DOHH2 (cell line): ENCODE measurements at regions not wholly inside any gene's neighbourhood (a gene's known extent, or its start where the extent isn't known, plus 50 kb on each side); places are given as distances from the start of the nearest gene placed in this dataset.

Experiments
- EZH2phosphoT487 ChIP-seq: fragments of 200-600 bp; sonication (generic); IDR thresholded peaks from 2 replicates; pipeline ENCODE4 v1.6.1; 2017; ENCODE audit warnings: borderline replicate concordance, mild to moderate bottlenecking, antibody characterized with exemption, low read length, moderate library complexity, mixed read lengths
- TF ChIP-seq, protein P1 (sequence below): fragments of 200-600 bp; sonication (generic); IDR thresholded peaks from one replicate; pipeline ENCODE4 v1.5.1; 2014; ENCODE audit warnings: antibody characterized with exemption, mild to moderate bottlenecking, low read depth, low read length; ENCODE audit not compliant: poor library complexity, severe bottlenecking

- TF ChIP-seq, protein P1, sequence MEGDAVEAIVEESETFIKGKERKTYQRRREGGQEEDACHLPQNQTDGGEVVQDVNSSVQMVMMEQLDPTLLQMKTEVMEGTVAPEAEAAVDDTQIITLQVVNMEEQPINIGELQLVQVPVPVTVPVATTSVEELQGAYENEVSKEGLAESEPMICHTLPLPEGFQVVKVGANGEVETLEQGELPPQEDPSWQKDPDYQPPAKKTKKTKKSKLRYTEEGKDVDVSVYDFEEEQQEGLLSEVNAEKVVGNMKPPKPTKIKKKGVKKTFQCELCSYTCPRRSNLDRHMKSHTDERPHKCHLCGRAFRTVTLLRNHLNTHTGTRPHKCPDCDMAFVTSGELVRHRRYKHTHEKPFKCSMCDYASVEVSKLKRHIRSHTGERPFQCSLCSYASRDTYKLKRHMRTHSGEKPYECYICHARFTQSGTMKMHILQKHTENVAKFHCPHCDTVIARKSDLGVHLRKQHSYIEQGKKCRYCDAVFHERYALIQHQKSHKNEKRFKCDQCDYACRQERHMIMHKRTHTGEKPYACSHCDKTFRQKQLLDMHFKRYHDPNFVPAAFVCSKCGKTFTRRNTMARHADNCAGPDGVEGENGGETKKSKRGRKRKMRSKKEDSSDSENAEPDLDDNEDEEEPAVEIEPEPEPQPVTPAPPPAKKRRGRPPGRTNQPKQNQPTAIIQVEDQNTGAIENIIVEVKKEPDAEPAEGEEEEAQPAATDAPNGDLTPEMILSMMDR, result no peak
- TF ChIP-seq EZH2phosphoT487, result no peak
Observed at GRCh38 chr5:52204310-52204709, 583.4 kb upstream of the ITGA1 start.
